Keratinocyte (primary cell): ENCODE measurements at regions not wholly inside any gene's neighbourhood (a gene's known extent, or its start where the extent isn't known, plus 50 kb on each side); places are given as distances from the start of the nearest gene placed in this dataset.

Source experiments
- DNase-seq: peaks from one replicate; pipeline ENCODE4 v3.0.0-alpha.2; 2011; ENCODE audit warnings: low read depth, missing footprints, low spot score
- FAIRE-seq: peaks from 2 replicates; lab custom pipeline; 2011; peaks lifted over from hg19 to GRCh38; lab: Jason Lieb, UNC
- H2AFZ ChIP-seq: 2 replicates; pipeline ENCODE4 v1.6.0; 2012; ENCODE audit warnings: low read length, control low read depth, inconsistent platforms; ENCODE audit not compliant: control insufficient read depth
- H3K27ac ChIP-seq: 2 replicates; pipeline ENCODE4 v1.5.1; 2011; ENCODE audit warnings: low read length; ENCODE audit not compliant: control insufficient read depth, insufficient read depth
- H3K27me3 ChIP-seq: 3 replicates; pipeline ENCODE4 v1.6.0; 2011; ENCODE audit warnings: low read length; ENCODE audit not compliant: control insufficient read depth, insufficient read depth; ENCODE audit errors: extremely low read depth
- H3K36me3 ChIP-seq, 2 experiments: 2 replicates in 1 of 2; 3 replicates in 1 of 2; pipeline ENCODE4 v1.5.1; 2011; ENCODE audit warnings: low read length in 2 of 2, mild to moderate bottlenecking in 1 of 2; ENCODE audit not compliant: control insufficient read depth in 2 of 2, insufficient read depth in 2 of 2; ENCODE audit errors: extremely low read depth in 1 of 2
- H3K4me1 ChIP-seq: 3 replicates; pipeline ENCODE4 v1.5.1; 2011; ENCODE audit warnings: low read length; ENCODE audit not compliant: control insufficient read depth, insufficient read depth; ENCODE audit errors: extremely low read depth
- H3K4me2 ChIP-seq: 3 replicates; pipeline ENCODE4 v1.6.0; 2011; ENCODE audit warnings: low read depth, low read length; ENCODE audit not compliant: control insufficient read depth, insufficient read depth; ENCODE audit errors: extremely low read depth
- H3K4me3 ChIP-seq, 3 experiments: fragments of 200-600 bp in 1 of 3; sonication (generic) in 1 of 3; 2 replicates in 2 of 3; 3 replicates in 1 of 3; pipeline ENCODE4 v1.5.1; 2011 to 2016; ENCODE audit warnings: low read length in 3 of 3, mild to moderate bottlenecking in 3 of 3, control low read depth in 2 of 3, inconsistent platforms in 1 of 3, low read depth in 1 of 3, mixed read lengths in 1 of 3, mixed run types in 1 of 3, moderate library complexity in 1 of 3; ENCODE audit not compliant: control insufficient read depth in 2 of 3, insufficient read depth in 2 of 3; ENCODE audit errors: extremely low read depth in 1 of 3
- H3K79me2 ChIP-seq: 2 replicates; pipeline ENCODE4 v1.6.0; 2012; ENCODE audit warnings: low read length; ENCODE audit not compliant: control insufficient read depth, insufficient read depth
- H3K9ac ChIP-seq: 3 replicates; pipeline ENCODE4 v1.6.0; 2011; ENCODE audit warnings: low read length; ENCODE audit not compliant: control insufficient read depth, insufficient read depth; ENCODE audit errors: extremely low read depth
- H3K9me1 ChIP-seq: 3 replicates; pipeline ENCODE4 v1.6.0; 2011; ENCODE audit warnings: low read length; ENCODE audit not compliant: control insufficient read depth, insufficient read depth; ENCODE audit errors: extremely low read depth
- H3K9me3 ChIP-seq: 2 replicates; pipeline ENCODE4 v1.5.1; 2012; ENCODE audit warnings: low read depth, low read length; ENCODE audit not compliant: control insufficient read depth
- H4K20me1 ChIP-seq: 3 replicates; pipeline ENCODE4 v1.6.0; 2011; ENCODE audit warnings: low read length; ENCODE audit not compliant: control insufficient read depth, insufficient read depth; ENCODE audit errors: extremely low read depth
- CTCF ChIP-seq, 3 experiments: IDR thresholded peaks in 1 of 3; conservative IDR thresholded peaks in 1 of 3; optimal IDR thresholded peaks in 1 of 3; 2 replicates in 2 of 3; 3 replicates in 1 of 3; pipeline versions ENCODE3 to v1.5.1; 2011; ENCODE audit warnings: low read length in 3 of 3, mild to moderate bottlenecking in 3 of 3, moderate library complexity in 2 of 3, control low read depth in 1 of 3, inconsistent platforms in 1 of 3; ENCODE audit not compliant: insufficient read depth in 2 of 3; ENCODE audit errors: extremely low read depth in 1 of 3
- EZH2 ChIP-seq: IDR thresholded peaks from one replicate; pipeline ENCODE4 v1.6.1; 2012; ENCODE audit warnings: inconsistent platforms, mild to moderate bottlenecking, low read length, moderate library complexity
- dilution Hi-C: fragments of 300-500 bp; cut with MboI; formaldehyde crosslinking; loops from one replicate; pipeline ENCODE4 v1.7.0; 2020; ENCODE audit warnings: low sequenced_read_pairs; ENCODE audit not compliant: extremely low pct_ligation_motif_present

GRCh38 chr12:34604227-34604626, 581.9 kb downstream of the ALG10 start:
- H3K27me3 ChIP-seq = no peaks in the 10 kb centered on the region
- no peaks in the 10 kb centered on the region for H3K79me2 ChIP-seq
- no peaks in the 10 kb centered on the region for H3K9me1 ChIP-seq
- no peak overlapping the region for H3K9ac ChIP-seq
- no peak overlapping the region for H2AFZ ChIP-seq
- DNase-seq (no peak), FAIRE-seq (no peak)
- no peaks in the 10 kb centered on the region for H4K20me1 ChIP-seq
- dilution Hi-C loops = no loop called here
- H3K9me3 ChIP-seq = peaks cover 4% of the 10 kb centered on the region
- TF ChIP-seq CTCF (optimal IDR thresholded peaks at IDR 0.05 in 1 of 3, IDR thresholded peaks at IDR 0.05 in 1 of 3, conservative IDR thresholded peaks at IDR 0.05 in 1 of 3; ENCODE audit: extremely low read depth in 1 of 3, insufficient read depth in 2 of 3, low read length in 3 of 3) (no peak), EZH2 (no peak)
- no peak overlapping the region for H3K4me2 ChIP-seq
- H3K4me1 ChIP-seq = no peaks in the 10 kb centered on the region
- H3K36me3 ChIP-seq = no peaks in the 10 kb centered on the region
- no peak overlapping the region for H3K27ac ChIP-seq
- no peak overlapping the region for H3K4me3 ChIP-seq

- no peak overlapping the region for H2AFZ ChIP-seq
- no peak for TF ChIP-seq CTCF (optimal IDR thresholded peaks at IDR 0.05 in 1 of 3, IDR thresholded peaks at IDR 0.05 in 1 of 3, conservative IDR thresholded peaks at IDR 0.05 in 1 of 3; ENCODE audit: extremely low read depth in 1 of 3, insufficient read depth in 2 of 3, low read length in 3 of 3)
- no peak for TF ChIP-seq EZH2
- peaks cover 4% of the 10 kb centered on the region for H3K9me3 ChIP-seq
- no peaks in the 10 kb centered on the region for H3K27me3 ChIP-seq
- no peak overlapping the region for H3K27ac ChIP-seq
- no peak overlapping the region for H3K9ac ChIP-seq
- dilution Hi-C loops = no loop called here
- FAIRE-seq (no peak), DNase-seq (no peak)
- H3K4me2 ChIP-seq = no peak overlapping the region
- no peaks in the 10 kb centered on the region for H4K20me1 ChIP-seq
- H3K9me1 ChIP-seq = no peaks in the 10 kb centered on the region
- no peaks in the 10 kb centered on the region for H3K36me3 ChIP-seq
- no peaks in the 10 kb centered on the region for H3K4me1 ChIP-seq
- H3K4me3 ChIP-seq = no peak overlapping the region
- no peaks in the 10 kb centered on the region for H3K79me2 ChIP-seq
Observed at GRCh38 chr12:34604631-34605509, 582.6 kb downstream of the ALG10 start.
